C1 segment of cervical spinal cord (tissue), 14 donors: ENCODE measurements at regions not wholly inside any gene's neighbourhood (a gene's known extent, or its start where the extent isn't known, plus 50 kb on each side); places are given as distances from the start of the nearest gene placed in this dataset.

ENCODE experiments used
- DNase-seq, 14 donors: peaks; one replicate each; lab custom pipeline; 2025; lab: John Stamatoyannopoulos, UW

GRCh38 chr13:39968646-39969475 is 313.4 kb downstream of the COG6 start:
- no peak for DNase-seq

DNA sequence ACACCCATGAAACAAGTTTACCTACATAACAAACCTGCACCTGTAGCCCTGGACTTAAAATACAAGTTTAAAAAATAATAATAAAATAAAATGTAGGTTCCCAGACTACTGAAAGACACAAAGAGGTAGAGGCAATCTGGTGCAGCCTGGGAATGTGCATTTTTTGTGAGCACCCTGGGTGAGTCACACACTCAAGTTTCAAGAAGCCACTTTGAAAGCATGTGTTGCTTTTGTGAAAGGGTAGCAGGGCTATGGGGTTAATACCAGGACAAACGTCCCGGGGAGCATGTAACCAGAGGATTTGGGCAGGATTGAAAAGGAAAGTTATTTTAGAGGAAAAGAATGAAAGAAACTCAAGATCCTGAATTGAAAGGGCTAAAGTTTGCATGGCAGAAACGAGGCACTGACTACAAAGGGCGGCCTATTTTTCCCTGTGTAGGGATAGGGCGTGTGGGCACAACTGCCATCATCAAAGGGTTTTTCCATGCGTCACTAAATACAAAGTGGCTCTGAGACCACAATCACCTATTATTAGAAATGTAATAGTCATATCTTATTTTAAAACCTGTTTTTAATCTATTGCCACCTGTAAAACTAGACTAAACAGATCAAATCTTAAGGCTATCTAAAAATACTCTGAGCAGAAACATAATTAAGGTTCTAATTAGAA is 314.9 kb downstream of the COG6 start:
- no peak for DNase-seq

- DNase-seq, result no peak
Measured at GRCh38 chr13:39971526-39971925, 316.1 kb downstream of the COG6 start.

GRCh38 chr13:39976481-39976880 is 321.0 kb downstream of the COG6 start:
- no peak for DNase-seq

DNA sequence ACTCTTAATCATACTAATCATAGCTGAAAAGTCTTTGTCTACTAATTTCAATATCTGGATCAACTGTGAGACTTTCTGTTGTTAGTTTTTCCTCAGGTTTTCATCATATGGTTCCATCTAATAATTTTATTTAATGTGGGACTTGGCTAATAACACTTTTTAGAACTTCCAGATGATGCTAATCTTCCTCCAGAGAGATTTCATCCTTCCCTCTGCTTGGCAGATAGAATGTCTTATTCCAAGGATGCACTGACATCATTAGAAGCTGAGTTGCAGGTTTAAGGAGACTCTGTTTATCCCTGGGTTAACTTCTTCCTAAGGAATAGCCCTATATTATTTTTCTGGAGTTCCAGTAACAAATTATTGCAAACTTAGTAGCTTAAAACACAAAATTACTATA is 325.6 kb downstream of the COG6 start:
- DNase-seq, result no peak

- DNase-seq, result no peak
Measured at GRCh38 chr13:39982745-39983144, 327.3 kb downstream of the COG6 start.

DNA sequence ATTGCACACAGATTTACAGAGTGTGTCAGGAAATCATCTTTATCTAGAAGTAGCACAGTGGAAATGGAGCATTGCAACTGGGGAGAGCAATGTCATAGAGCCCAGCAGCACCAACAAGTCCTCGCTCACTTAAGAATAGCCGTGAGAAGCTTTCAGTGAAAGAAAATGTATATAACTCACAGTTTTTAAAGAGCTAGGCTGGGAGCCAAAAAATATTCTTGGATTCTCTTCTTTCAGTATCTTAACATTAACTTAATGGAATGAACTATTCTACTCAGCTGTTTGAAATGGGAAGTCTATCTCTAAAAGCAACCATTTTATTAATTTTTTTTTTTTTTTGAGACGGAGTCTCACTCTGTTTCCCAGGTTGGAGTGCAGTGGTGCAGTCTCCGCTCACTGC is 329.6 kb downstream of the COG6 start:
- no peak for DNase-seq

DNA sequence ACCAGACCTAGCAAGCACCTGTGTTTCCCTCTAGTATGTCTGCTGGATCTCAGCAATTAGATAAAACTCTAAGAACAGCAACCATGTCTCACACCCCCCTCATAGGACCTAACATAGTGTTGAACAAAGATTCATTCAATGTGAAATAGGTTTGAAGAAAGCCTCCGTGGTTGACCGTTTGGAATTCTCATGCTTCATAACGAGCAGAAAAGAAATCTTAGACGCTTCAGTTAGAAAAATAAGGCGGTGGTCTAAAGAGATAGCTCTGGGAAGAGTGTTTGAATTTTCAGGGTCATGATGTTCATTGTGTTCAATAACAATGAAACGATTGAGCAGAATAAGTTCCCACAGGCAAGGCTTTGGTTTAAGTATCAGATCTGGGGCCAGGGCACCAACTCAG is 332.9 kb downstream of the COG6 start:
- DNase-seq, result no peak

DNA sequence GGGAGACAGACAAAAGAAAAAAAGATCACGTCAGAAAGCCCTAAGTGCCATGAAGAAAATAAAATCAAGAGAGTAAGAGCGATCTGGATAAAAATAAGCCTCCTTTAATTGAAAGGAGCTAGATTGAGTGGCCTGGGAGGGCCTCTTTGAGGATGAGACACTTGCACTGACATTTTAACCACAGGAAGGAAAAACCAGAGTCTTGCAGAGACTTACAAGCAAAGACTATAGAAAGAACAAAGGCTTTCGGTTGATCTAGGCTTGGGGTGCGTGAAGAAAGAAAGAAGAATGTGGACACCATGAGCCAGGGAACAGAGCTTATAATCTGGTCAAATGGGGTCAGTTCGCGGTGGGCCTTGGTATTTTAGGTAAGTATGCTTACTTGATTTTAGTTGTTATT is 342.7 kb downstream of the COG6 start:
- no peak for DNase-seq

- DNase-seq, result no peak
Measured at GRCh38 chr13:40002016-40002415, 346.6 kb downstream of the COG6 start.

GRCh38 chr13:40013554-40013953 is 358.1 kb downstream of the COG6 start:
- no peak for DNase-seq

- DNase-seq, result no peak
Measured at GRCh38 chr13:40016953-40017660, 361.6 kb downstream of the COG6 start.

DNA sequence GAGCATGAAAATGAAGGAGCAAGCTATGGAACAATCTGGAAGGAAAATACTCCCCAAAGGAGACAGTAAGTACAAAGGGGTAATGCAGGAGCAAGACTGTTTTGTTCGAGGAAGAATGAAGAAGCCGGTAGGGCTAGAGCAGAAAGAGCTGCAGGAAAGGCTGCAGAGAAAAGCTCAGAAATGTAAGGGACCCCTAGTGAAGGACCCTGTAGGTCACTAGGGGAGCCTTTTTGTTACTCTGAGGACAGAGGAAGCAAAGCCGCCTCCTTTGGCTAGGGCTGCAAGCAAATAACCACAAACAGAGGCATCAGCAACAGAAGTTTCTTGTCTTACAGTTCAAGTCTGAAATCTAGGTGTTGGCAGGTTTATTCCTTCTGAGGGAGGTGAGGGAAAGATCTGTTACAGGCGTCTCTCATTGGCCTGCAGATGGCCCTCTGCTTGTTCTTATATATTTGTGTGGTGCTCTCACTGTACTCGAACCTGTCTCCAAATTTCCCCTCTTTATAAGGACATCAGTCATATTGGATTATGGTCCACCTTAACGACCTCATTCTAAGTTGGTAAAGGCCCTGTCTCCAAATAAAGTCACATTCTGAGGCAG is 362.3 kb downstream of the COG6 start:
- no peak for DNase-seq

DNA sequence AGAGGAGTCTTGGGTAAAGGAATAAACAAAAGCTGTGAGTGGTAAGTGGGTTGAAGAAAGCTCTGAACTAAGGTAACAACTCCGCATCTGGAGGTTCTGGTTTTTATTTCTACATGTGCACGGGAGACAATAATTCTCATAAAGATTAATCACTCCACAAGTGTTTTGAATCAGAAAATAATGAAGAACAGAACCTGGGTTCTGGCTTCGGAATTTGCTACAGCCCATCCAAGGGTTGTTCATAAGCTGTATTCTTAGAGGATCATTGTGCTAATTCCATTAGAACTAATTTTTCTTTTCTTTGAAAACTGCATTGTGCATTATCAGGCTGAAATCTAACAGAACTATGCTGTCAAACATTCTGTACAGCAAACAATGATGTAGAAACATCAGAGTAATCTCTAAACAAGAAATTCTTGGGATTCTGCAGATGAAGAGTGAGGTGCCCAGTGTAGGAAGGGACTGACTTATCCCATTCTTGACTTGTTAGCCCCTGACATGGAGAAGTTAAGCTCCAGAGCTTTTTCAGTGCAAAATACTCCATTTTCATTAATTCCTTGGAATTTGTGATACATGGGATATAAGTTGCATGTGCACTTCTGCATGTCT is 368.2 kb downstream of the COG6 start:
- no peak for DNase-seq

DNA sequence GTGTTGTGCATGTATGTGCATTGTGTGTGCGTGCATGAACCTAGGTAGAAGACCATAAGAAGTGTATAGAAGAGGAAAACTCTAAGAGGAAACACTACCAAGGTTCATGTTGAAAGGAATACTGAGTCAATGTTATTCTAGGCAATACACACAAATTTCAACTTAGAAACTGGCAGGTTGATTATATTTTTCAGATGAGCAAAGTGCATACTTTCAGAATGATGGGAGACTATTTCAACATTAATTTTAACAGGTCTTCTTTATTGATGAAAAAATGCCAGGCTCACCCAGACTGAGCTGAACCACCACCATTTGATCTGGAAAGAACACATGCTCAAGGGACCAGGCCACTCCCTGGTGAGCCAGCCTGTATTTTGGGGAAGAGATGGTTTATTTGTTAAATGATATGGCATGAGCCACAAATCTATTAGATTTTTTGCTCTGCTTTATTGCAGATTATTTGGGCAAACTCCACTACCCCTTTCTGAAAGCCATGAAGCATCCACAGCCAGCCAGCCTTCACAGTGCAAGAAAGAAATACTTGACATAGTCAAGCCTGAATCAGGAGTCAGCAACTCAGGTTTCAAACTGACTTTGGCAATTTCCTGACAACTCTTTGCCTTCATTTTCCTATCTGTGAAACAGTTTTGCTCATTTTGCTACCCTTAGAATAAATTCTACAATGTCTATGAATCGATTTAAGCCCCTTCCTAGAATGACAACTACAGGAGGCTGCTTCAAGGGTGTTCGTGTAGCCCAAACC is 368.9 kb downstream of the COG6 start:
- no peak for DNase-seq

DNA sequence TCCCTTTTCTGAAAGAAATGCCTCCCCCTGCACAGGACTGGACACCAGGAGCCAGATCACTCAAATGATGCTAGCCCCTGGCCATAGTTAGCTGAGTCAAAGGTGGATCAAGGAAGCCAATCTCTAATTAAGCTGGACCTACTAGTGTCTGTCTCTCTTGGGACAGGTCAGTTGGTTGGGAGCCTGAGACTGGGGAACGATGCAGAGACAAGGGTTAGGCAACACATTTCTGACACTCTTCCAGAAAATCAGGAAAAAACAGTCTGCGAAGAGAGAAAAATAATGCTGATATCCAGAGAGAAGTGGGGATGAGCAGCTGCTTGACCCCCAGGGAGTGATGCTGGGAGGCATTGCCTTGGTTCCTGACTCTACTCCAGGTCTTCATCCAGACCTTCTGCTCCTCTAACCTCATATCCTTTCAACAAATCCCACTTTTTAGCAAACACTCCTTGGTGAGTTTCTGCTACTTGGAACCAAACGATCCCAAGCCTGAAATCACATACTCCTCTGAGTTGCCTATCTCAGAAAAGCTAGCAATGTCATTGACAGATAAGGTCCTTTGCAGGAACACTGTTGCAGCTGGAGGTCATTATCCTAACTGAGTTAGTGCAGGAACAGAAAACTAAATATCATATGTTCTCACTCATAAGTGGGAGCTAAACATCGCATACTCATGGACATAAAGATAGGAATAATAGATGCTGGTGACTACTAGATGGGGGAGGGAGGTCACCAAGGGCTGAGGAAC is 369.7 kb downstream of the COG6 start:
- no peak for DNase-seq

DNA sequence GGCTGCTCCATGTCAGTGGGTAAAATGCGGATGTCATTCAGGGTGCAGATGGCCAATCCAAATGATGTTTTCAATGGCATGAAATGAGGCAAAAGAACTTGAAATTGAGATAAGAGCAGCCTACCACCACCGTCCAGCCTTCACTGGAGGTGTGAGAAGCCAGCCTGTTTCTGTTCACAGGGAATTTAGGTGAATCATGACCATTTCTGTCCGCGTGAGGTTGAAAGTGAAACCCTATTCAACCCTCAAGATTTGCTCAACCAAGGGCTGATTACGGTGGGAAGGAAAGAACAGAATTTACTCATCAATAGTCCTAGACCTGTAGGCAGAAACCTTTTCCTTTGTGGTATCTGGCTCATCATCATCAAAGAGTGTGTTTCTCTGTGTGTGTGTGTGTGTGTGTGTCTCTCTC is 370.7 kb downstream of the COG6 start:
- DNase-seq, result no peak

- DNase-seq, result no peak
Measured at GRCh38 chr13:40026741-40027140, 371.3 kb downstream of the COG6 start.

- no peak for DNase-seq
Measured at GRCh38 chr13:40028446-40028845, 373.0 kb downstream of the COG6 start.

DNA sequence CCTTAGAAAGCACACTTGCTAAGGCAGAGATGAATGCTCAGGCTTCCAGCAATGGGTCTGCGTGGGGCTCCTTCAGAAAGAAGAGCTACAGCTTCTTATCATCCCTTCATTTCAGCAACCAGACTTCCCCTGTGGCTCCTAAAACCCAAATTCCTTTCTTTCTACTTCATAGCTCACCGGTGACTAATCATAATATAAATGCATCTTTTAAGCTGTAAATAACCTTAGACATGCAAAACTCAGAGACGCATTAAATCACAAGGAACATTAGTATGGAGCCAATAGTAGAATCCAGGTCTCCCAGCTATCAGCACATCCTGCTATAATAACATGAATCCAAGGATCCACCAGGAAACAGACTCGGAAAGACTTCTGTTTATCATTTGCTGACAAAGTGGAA is 375.6 kb downstream of the COG6 start:
- no peak for DNase-seq
